Lower leg skin (tissue), 4 donors: ENCODE measurements at regions not wholly inside any gene's neighbourhood (a gene's known extent, or its start where the extent isn't known, plus 50 kb on each side); places are given as distances from the start of the nearest gene placed in this dataset.

Source experiments
- DNase-seq, 2 donors: peaks; one replicate each; pipeline ENCODE4 v3.0.0-alpha.2; 2019; ENCODE audit warnings: low spot score in 2 of 2
- H3K4me3 ChIP-seq: fragments of 200-600 bp; sonication (generic); 2 replicates; pipeline ENCODE4 v1.5.1; 2017; ENCODE audit warnings: mild to moderate bottlenecking, low read depth; ENCODE audit not compliant: poor library complexity, severe bottlenecking
- POLR2A ChIP-seq, 2 donors: fragments of 450-650 bp; IDR thresholded peaks; one replicate each; pipeline ENCODE4 v1.6.1; 2016 to 2017; ENCODE audit warnings: antibody characterized with exemption in 2 of 2, mild to moderate bottlenecking in 1 of 2, moderate library complexity in 1 of 2
- WGBS, 2 donors: methylation state at CpG; one replicate each; pipeline ENCODE4 v1.1.5; 2018; 5-methylcytosine and 5-hydroxymethylcytosine counted together
- intact Hi-C: fragments of 100-400 bp; cut with DNase I; formaldehyde crosslinking; loops from one replicate; pipeline ENCODE4 v1.15.0; 2023; ENCODE audit warnings: low total_unique reads
- TF ChIP-seq, protein P1 (sequence below), 3 donors: fragments of 450-650 bp; IDR thresholded peaks; one replicate each; pipeline ENCODE4 v1.5.1; 2016; ENCODE audit warnings: antibody characterized with exemption in 3 of 3, mild to moderate bottlenecking in 3 of 3, moderate library complexity in 2 of 3

DNA sequence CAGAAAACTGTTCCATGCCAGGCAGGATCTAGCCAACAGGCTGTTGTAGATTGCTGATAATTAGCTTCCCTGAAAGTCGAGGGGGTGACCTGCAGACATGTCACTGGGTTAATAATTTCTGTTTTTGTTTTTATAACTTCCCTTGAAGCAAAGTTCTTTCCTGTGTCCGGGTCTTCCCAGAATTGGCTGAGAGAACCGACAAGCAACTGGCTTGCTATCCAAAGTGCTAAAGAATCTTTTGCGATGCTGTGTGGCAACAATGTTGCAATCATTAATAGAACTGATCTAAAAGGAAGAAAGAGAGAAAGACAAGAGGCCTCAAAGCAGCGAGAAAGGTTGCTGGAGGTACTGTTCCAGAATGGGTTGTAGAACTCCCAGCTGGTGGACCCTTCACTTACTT, 132.1 kb upstream of the DPP6 start:
- TF ChIP-seq, protein P1, sequence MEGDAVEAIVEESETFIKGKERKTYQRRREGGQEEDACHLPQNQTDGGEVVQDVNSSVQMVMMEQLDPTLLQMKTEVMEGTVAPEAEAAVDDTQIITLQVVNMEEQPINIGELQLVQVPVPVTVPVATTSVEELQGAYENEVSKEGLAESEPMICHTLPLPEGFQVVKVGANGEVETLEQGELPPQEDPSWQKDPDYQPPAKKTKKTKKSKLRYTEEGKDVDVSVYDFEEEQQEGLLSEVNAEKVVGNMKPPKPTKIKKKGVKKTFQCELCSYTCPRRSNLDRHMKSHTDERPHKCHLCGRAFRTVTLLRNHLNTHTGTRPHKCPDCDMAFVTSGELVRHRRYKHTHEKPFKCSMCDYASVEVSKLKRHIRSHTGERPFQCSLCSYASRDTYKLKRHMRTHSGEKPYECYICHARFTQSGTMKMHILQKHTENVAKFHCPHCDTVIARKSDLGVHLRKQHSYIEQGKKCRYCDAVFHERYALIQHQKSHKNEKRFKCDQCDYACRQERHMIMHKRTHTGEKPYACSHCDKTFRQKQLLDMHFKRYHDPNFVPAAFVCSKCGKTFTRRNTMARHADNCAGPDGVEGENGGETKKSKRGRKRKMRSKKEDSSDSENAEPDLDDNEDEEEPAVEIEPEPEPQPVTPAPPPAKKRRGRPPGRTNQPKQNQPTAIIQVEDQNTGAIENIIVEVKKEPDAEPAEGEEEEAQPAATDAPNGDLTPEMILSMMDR (IDR thresholded peaks at IDR 0.05) = no peak
- no peak for TF ChIP-seq POLR2A (IDR thresholded peaks at IDR 0.05)
- DNase-seq = no peak
- 43 to 52% methylated on average over 5 of the region's 5 CpGs for WGBS, 2 donors
- intact Hi-C loops = no loop called here
- H3K4me3 ChIP-seq = no peak overlapping the region

DNA sequence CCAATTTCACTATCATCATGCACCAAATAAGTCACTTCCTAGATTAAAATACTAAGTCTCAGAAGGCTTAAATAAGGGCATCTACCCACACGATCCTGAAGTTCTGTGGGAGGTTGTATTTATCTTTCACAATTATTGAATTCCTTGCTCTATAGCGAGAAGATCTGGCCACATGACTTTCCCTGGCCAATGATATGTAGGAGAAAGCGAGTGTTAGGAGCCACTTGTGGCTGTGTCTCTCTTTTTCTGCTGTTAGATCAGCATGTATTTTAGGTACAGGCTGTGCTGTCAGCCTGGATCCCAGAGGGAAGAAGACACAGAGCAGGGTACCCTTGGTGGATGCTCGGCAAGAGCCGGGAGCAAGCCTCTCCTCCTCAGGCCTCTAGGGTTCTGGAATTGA, 131.3 kb upstream of the DPP6 start:
- TF ChIP-seq POLR2A (IDR thresholded peaks at IDR 0.05) = no peak
- H3K4me3 ChIP-seq = no peak overlapping the region
- DNase-seq = no peak
- WGBS, 2 donors = 83 to 87% methylated on average over 5 of the region's 5 CpGs
- intact Hi-C loops = no loop called here

DNA sequence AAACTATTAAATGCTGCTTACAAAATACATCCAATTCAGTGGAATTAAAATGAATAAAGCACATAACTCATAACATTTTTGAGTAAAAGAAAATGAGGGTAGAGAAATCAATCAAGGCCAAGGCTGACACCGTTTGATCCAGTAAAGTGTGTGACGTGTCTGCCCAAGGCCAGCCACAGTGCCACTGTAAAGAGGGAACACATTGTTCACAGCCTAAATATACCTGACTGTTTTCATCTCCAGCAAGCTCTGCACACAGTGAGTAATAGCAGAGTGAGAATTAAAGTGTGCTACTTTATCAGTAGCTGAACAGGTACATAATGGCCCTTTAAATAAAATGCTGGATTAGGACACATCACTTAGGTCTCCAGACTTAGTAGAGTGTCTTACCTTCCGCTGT, 130.8 kb upstream of the DPP6 start:
- WGBS, 2 donors = 70 to 74% methylated on average over 3 of the region's 3 CpGs

DNA sequence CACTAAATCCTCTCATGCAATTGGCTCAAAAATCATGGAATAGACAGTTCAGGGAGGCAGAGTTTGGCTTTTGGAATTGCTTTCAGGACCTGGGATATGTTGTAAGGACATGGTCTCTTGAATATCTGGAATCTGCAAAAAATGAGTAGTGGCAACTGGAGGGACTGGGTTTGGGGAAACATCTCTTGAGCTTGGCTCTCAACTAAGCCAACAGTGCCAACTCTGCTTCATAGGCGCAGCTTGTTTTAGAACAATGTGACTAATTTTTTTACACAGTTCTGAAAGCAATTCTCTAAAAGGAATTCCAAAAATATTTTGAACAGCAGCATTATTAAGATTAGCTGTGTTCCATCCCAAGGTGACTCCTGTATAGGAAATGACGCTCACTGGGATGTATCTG, 121.5 kb upstream of the DPP6 start:
- no peak for TF ChIP-seq POLR2A (IDR thresholded peaks at IDR 0.05)
- TF ChIP-seq, protein P1 (IDR thresholded peaks at IDR 0.05) = no peak
- DNase-seq = no peak
- 61 to 73% methylated on average over 2 of the region's 2 CpGs for WGBS, 2 donors
- intact Hi-C loops = no loop called here
- H3K4me3 ChIP-seq = no peak overlapping the region

More for the DNA sequence above, 130.8 kb upstream of the DPP6 start:
- TF ChIP-seq POLR2A (IDR thresholded peaks at IDR 0.05) = no peak
- TF ChIP-seq, protein P1 (IDR thresholded peaks at IDR 0.05) = no peak
- DNase-seq = no peak
- no peak overlapping the region for H3K4me3 ChIP-seq
- intact Hi-C loops = no loop called here

DNA sequence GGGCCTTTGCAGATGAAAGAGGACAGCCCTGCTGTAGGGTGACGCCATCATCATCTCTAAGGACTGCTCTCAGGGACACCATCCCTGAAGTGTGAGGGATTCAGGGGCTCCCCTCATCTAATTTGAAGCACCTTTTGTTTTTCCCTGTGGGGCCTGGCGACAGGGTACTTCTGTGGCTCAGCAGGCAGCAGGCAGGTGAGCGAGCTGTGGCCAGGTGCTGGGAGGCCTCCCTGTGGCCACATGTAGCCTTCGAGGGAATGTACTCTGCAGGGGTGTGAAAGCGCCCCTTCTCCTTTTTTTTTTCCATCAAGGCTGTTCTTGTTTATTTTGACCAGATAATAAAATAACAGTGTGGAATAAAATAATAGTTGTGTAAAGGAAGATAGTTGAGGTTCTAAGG, 118.2 kb upstream of the DPP6 start:
- 79 to 85% methylated on average over 5 of the region's 5 CpGs for WGBS, 2 donors

DNA sequence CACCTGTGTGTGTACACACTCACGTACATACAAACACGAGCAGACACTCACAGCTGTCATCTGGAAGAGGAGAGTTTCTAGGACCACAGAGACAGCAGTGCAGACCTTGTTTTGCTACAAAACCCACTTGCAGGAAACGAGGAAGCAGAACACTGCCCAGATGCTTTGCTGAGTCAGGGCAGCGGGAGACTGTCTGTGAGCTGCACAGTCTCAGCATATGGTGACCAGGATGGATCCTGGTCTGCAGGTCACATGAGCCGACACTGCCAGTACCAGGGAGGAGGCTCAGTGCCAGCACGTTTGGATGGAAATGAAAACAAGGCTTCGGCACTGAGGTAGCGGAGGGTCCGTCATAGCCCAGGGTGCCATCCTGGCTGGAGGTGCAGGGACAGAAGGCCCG, 117.6 kb upstream of the DPP6 start:
- 53 to 65% methylated on average over 10 of the region's 10 CpGs for WGBS, 2 donors
- no peak for DNase-seq
- intact Hi-C loops = no loop called here

More for the DNA sequence above, 118.2 kb upstream of the DPP6 start:
- no peak for TF ChIP-seq POLR2A (IDR thresholded peaks at IDR 0.05)
- TF ChIP-seq, protein P1 (IDR thresholded peaks at IDR 0.05) = no peak
- no peak overlapping the region for H3K4me3 ChIP-seq
- no peak for DNase-seq
- intact Hi-C loops = no loop called here

More for the DNA sequence above, 117.6 kb upstream of the DPP6 start:
- H3K4me3 ChIP-seq = no peak overlapping the region
- TF ChIP-seq, protein P1 (IDR thresholded peaks at IDR 0.05) = no peak
- TF ChIP-seq POLR2A (IDR thresholded peaks at IDR 0.05) = no peak
